Esophagus muscularis mucosa (tissue), 4 donors: ENCODE measurements at regions not wholly inside any gene's neighbourhood (a gene's known extent, or its start where the extent isn't known, plus 50 kb on each side); places are given as distances from the start of the nearest gene placed in this dataset.

Experiments used
- DNase-seq: peaks from one replicate; pipeline ENCODE4 v3.0.0-alpha.2; 2017; ENCODE audit errors: extremely low spot score
- H3K27ac ChIP-seq, 4 donors: fragments of 200-600 bp; sonication (generic); replicated peaks in 1 of 4; 1 replicate in 3 of 4; 2 replicates in 1 of 4; pipeline ENCODE4 v1.5.1; 2016 to 2019; ENCODE audit warnings: mild to moderate bottlenecking in 1 of 4
- H3K27me3 ChIP-seq, 4 donors: fragments of 200-600 bp; sonication (generic); one replicate each; pipeline versions ENCODE4 v1.5.1 to v1.6.0; 2016 to 2019
- H3K36me3 ChIP-seq, 4 donors: fragments of 200-600 bp; sonication (generic); one replicate each; pipeline ENCODE4 v1.5.1; 2016 to 2019
- H3K4me1 ChIP-seq, 4 donors: fragments of 200-600 bp; sonication (generic); one replicate each; pipeline ENCODE4 v1.5.1; 2016 to 2019
- H3K4me3 ChIP-seq, 4 donors: fragments of 200-600 bp; sonication (generic); 1 replicate in 2 of 4; 2 replicates in 2 of 4; pipeline ENCODE4 v1.5.1; 2016 to 2019; ENCODE audit warnings: mild to moderate bottlenecking in 4 of 4, moderate library complexity in 1 of 4
- H3K9me3 ChIP-seq, 4 donors: fragments of 200-600 bp; sonication (generic); 1 replicate in 3 of 4; 2 replicates in 1 of 4; pipeline ENCODE4 v1.5.1; 2016 to 2019
- EP300 ChIP-seq: sonication (generic); formaldehyde crosslinking; IDR thresholded peaks from one replicate; pipeline ENCODE4 v1.6.1; 2017; ENCODE audit warnings: antibody characterized with exemption
- POLR2A ChIP-seq: fragments of 450-650 bp; IDR thresholded peaks from one replicate; pipeline ENCODE4 v1.6.1; 2017; ENCODE audit warnings: antibody characterized with exemption, moderate library complexity, mild to moderate bottlenecking, low read depth
- POLR2AphosphoS5 ChIP-seq, 2 donors: sonication (generic); formaldehyde crosslinking; IDR thresholded peaks; one replicate each; pipeline ENCODE4 v1.6.1; 2017; ENCODE audit warnings: antibody characterized with exemption in 2 of 2
- whole genome bisulfite sequencing: methylation state at CpG from one replicate; pipeline ENCODE4 v1.1.5; 2018; 5-methylcytosine and 5-hydroxymethylcytosine counted together
- intact Hi-C: fragments of 100-400 bp; cut with DNase I; formaldehyde crosslinking; loops from one replicate; pipeline ENCODE4 v1.15.1; 2023
- TF ChIP-seq, protein P1 (sequence below), 3 experiments: fragments of 200-600 bp in 2 of 3; fragments of 450-650 bp in 1 of 3; sonication (generic) in 2 of 3; IDR thresholded peaks; one replicate each; pipeline ENCODE4 v1.5.1; 2017 to 2019; ENCODE audit warnings: antibody characterized with exemption in 3 of 3, mild to moderate bottlenecking in 2 of 3, moderate library complexity in 1 of 3

DNA sequence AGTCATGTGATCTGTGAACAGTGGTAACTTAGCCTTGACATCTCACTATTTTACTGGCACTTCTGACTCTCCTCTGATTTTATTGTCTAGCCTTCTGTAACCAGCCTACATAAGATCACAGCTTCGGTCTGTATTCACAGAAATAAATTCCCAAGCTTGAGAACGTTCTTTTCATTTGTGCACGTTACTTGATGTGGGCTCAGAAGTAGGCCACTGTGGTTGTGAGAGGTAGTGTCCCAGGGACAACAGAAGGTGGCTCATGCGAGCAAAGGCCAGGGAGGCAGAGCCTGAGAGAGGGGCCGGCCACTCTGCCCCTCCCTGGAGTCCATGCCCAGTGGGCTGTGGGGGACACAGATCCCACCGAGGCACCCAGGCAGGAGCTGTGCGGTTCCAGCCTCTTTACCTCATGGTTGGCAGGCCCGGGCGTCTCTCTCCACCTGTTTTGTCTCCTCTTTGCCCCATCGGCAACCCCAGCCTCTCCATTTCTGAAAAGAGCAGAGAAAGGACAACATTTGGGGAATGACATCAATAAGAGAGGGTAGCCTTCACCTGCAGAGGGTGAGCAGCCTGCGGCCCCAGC is 207.5 kb upstream of the CST7 start:
- WGBS: 95% methylated on average over 10 of the region's 11 CpGs
- TF ChIP-seq POLR2AphosphoS5 (IDR thresholded peaks at IDR 0.05) (no peak), POLR2A (no peak), EP300 (no peak)
- TF ChIP-seq, protein P1, sequence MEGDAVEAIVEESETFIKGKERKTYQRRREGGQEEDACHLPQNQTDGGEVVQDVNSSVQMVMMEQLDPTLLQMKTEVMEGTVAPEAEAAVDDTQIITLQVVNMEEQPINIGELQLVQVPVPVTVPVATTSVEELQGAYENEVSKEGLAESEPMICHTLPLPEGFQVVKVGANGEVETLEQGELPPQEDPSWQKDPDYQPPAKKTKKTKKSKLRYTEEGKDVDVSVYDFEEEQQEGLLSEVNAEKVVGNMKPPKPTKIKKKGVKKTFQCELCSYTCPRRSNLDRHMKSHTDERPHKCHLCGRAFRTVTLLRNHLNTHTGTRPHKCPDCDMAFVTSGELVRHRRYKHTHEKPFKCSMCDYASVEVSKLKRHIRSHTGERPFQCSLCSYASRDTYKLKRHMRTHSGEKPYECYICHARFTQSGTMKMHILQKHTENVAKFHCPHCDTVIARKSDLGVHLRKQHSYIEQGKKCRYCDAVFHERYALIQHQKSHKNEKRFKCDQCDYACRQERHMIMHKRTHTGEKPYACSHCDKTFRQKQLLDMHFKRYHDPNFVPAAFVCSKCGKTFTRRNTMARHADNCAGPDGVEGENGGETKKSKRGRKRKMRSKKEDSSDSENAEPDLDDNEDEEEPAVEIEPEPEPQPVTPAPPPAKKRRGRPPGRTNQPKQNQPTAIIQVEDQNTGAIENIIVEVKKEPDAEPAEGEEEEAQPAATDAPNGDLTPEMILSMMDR (IDR thresholded peaks at IDR 0.05): no peak
- peak; percentile 50 for DNase-seq
- H3K36me3 ChIP-seq: no peaks in the 10 kb centered on the region
- H3K27ac ChIP-seq: no peak overlapping the region
- no peaks in the 10 kb centered on the region for H3K27me3 ChIP-seq
- peaks cover 0 to 15% (median 11%) of the 10 kb centered on the region in 4 donors for H3K4me1 ChIP-seq
- no peak overlapping the region for H3K4me3 ChIP-seq
- H3K9me3 ChIP-seq: no peaks in the 10 kb centered on the region
- intact Hi-C loops: no loop called here

DNA sequence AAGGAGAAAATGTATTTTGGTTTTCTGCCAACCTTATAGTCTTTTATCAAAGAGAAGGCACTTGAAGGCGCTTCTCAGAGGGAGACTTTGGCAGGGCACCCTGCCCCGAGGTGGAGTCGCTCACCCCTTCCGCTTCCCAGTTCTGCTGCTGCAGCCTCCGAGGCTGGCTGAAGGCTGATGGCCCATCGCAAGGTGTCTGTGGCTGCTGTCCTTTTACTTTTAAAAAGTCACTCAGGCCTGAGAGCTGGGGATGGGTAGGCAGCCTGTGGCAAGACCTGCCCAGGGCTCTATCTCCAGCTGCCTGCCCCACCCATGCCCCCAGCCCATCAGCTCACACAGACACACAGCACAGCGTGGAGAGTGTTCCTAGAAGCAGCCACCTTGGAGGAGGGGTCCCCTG is 206.6 kb upstream of the CST7 start:
- TF ChIP-seq POLR2A (no peak), EP300 (no peak)
- TF ChIP-seq, protein P1 (IDR thresholded peaks at IDR 0.05): no peak
- intact Hi-C loops: no loop called here
- peaks cover 0 to 10% (median 6%) of the 10 kb centered on the region in 4 donors for H3K4me1 ChIP-seq
- no peaks in the 10 kb centered on the region for H3K9me3 ChIP-seq
- H3K4me3 ChIP-seq: no peak overlapping the region
- WGBS: 74% methylated on average over 7 of the region's 7 CpGs
- DNase-seq: peak; percentile 60
- H3K27me3 ChIP-seq: no peaks in the 10 kb centered on the region
- no peaks in the 10 kb centered on the region for H3K36me3 ChIP-seq
- H3K27ac ChIP-seq: no peak overlapping the region

GRCh38 chr20:24742989-24743388 is 206.1 kb upstream of the CST7 start:
- WGBS: 98% methylated on average over 5 of the region's 5 CpGs
- no peak overlapping the region for H3K27ac ChIP-seq

GRCh38 chr20:24743641-24744040 is 205.4 kb upstream of the CST7 start:
- Histone ChIP-seq H3K36me3 (no peaks in the 10 kb centered on the region), H3K4me3 (no peak overlapping the region), H3K27ac (no peak overlapping the region), H3K27me3 (no peaks in the 10 kb centered on the region), H3K9me3 (no peaks in the 10 kb centered on the region), H3K4me1 (peaks cover 0 to 10% (median 6%) of the 10 kb centered on the region in 4 donors)
- DNase-seq: no peak
- WGBS: 82% methylated on average over 5 of the region's 5 CpGs
- TF ChIP-seq EP300 (no peak), POLR2AphosphoS5 (IDR thresholded peaks at IDR 0.05) (no peak), POLR2A (no peak)
- TF ChIP-seq, protein P1 (IDR thresholded peaks at IDR 0.05): no peak
- intact Hi-C loops: no loop called here

More at GRCh38 chr20:24742989-24743388, 206.1 kb upstream of the CST7 start:
- Histone ChIP-seq H3K36me3 (no peaks in the 10 kb centered on the region), H3K27me3 (no peaks in the 10 kb centered on the region), H3K9me3 (no peaks in the 10 kb centered on the region), H3K4me1 (peaks cover 0 to 10% (median 6%) of the 10 kb centered on the region in 4 donors), H3K4me3 (no peak overlapping the region)
- intact Hi-C loops: no loop called here
- no peak for DNase-seq
- TF ChIP-seq POLR2AphosphoS5 (IDR thresholded peaks at IDR 0.05) (no peak), EP300 (no peak), POLR2A (no peak)
- TF ChIP-seq, protein P1 (IDR thresholded peaks at IDR 0.05): no peak

- intact Hi-C loops: no loop called here
- 100% methylated on average over 3 of the region's 3 CpGs for WGBS
- no peak for DNase-seq
Observed at GRCh38 chr20:24744747-24745146, 204.3 kb upstream of the CST7 start.

More at GRCh38 chr20:24744747-24745146, 204.3 kb upstream of the CST7 start:
- Histone ChIP-seq H3K4me3 (no peak overlapping the region), H3K27ac (no peak overlapping the region), H3K4me1 (peaks cover 0 to 3% (median under 1%) of the 10 kb centered on the region in 4 donors), H3K9me3 (no peaks in the 10 kb centered on the region), H3K27me3 (no peaks in the 10 kb centered on the region), H3K36me3 (no peaks in the 10 kb centered on the region)
- TF ChIP-seq, protein P1 (IDR thresholded peaks at IDR 0.05): no peak
- TF ChIP-seq POLR2A (no peak), POLR2AphosphoS5 (IDR thresholded peaks at IDR 0.05) (no peak), EP300 (no peak)
